Breast epithelium (tissue), 4 donors: ENCODE measurements at regions not wholly inside any gene's neighbourhood (a gene's known extent, or its start where the extent isn't known, plus 50 kb on each side); places are given as distances from the start of the nearest gene placed in this dataset.

Experiments
- DNase-seq, 2 donors: peaks; one replicate each; pipeline ENCODE4 v3.0.0-alpha.2; 2019; ENCODE audit warnings: low spot score in 2 of 2
- H3K27ac ChIP-seq, 2 donors: fragments of 200-600 bp; sonication (generic) in 1 of 2; one replicate each; pipeline ENCODE4 v1.5.1; 2016 to 2019; ENCODE audit warnings: mild to moderate bottlenecking in 1 of 2
- H3K27me3 ChIP-seq, 2 donors: fragments of 200-600 bp; sonication (generic) in 1 of 2; one replicate each; pipeline versions ENCODE4 v1.5.1 to v1.6.0; 2017 to 2019; ENCODE audit warnings: control low read depth in 1 of 2, mild to moderate bottlenecking in 1 of 2
- H3K36me3 ChIP-seq: fragments of 200-600 bp; one replicate; pipeline ENCODE4 v1.5.1; 2019
- H3K4me1 ChIP-seq, 2 donors: fragments of 200-600 bp; sonication (generic); one replicate each; pipeline ENCODE4 v1.5.1; 2016 to 2019; ENCODE audit warnings: control low read depth in 1 of 2
- H3K4me3 ChIP-seq, 3 donors: fragments of 200-600 bp; sonication (generic); 1 replicate in 2 of 3; 2 replicates in 1 of 3; pipeline ENCODE4 v1.5.1; 2016 to 2019; ENCODE audit warnings: mild to moderate bottlenecking in 3 of 3, moderate library complexity in 2 of 3
- H3K9me3 ChIP-seq, 2 donors: fragments of 200-600 bp; sonication (generic) in 1 of 2; one replicate each; pipeline ENCODE4 v1.5.1; 2016 to 2019; ENCODE audit warnings: control low read depth in 1 of 2
- CTCF ChIP-seq, 3 donors: fragments of 450-650 bp; IDR thresholded peaks; one replicate each; pipeline ENCODE4 v1.5.1; 2016 to 2017; ENCODE audit warnings: antibody characterized with exemption in 3 of 3, mild to moderate bottlenecking in 3 of 3, moderate library complexity in 3 of 3
- POLR2A ChIP-seq: fragments of 450-650 bp; IDR thresholded peaks from one replicate; pipeline ENCODE4 v1.6.1; 2016; ENCODE audit warnings: antibody characterized with exemption, mild to moderate bottlenecking, moderate library complexity
- POLR2AphosphoS5 ChIP-seq, 3 donors: sonication (generic); formaldehyde crosslinking; IDR thresholded peaks; one replicate each; pipeline ENCODE4 v1.6.1; 2017; ENCODE audit warnings: antibody characterized with exemption in 3 of 3
- intact Hi-C: fragments of 100-400 bp; cut with DNase I; formaldehyde crosslinking; loops from one replicate; pipeline ENCODE4 v1.15.1; 2023; ENCODE audit warnings: low total_unique reads

DNA sequence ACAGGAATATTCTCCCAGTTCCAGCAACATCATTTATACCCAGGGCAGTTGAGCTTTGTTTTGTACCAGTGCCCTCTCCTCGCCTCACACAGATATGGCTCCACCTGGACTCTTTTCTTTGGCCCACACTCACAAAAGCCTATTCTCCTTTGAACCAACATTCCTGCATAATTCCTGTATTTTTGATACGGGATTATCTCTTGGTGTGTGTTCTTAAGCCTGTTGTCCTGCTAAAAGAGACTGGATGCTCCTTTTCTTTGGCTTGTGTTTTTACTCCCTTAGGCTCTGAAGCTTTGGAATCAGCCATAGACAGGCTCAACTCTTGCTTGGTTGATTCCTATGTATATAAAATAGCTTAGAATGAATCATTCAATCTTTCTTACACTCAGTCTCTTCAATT lies 305.4 kb upstream of the SATB1 start:
- H3K4me1 ChIP-seq: no peaks in the 10 kb centered on the region
- intact Hi-C loops: no loop called here
- no peak overlapping the region for H3K27ac ChIP-seq
- H3K4me3 ChIP-seq: no peak overlapping the region
- H3K9me3 ChIP-seq: no peaks in the 10 kb centered on the region
- no peaks in the 10 kb centered on the region for H3K27me3 ChIP-seq
- TF ChIP-seq POLR2A (no peak), POLR2AphosphoS5 (IDR thresholded peaks at IDR 0.05) (no peak), CTCF (IDR thresholded peaks at IDR 0.05) (no peak)
- no peak for DNase-seq
- no peaks in the 10 kb centered on the region for H3K36me3 ChIP-seq

DNA sequence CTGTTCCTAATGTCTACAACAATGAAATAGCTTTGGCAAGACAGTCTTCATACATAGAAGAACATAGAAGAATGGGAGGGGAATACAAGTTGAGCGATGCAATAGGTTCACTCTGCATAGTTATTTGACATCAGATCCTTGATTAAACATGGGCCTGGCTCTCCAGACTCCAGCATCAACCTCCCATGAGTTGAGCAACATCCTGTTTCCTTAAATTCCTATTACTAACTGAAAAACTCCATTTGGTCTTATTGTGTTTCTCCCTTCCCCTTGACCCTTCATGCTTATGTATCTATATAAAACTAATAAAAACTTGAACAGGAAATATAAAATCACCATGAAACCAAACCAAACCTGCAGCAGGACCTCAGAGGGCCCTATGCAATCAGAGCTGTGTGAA lies 304.5 kb upstream of the SATB1 start:
- TF ChIP-seq POLR2AphosphoS5 (IDR thresholded peaks at IDR 0.05) (no peak), CTCF (IDR thresholded peaks at IDR 0.05) (no peak), POLR2A (no peak)
- Histone ChIP-seq H3K27me3 (no peaks in the 10 kb centered on the region), H3K9me3 (no peaks in the 10 kb centered on the region), H3K4me1 (no peaks in the 10 kb centered on the region), H3K27ac (no peak overlapping the region), H3K4me3 (no peak overlapping the region), H3K36me3 (no peaks in the 10 kb centered on the region)
- DNase-seq: no peak
- intact Hi-C loops: no loop called here

GRCh38 chr3:18725668-18726407 lies 300.7 kb upstream of the SATB1 start:
- no peak for DNase-seq
- H3K9me3 ChIP-seq: no peaks in the 10 kb centered on the region
- intact Hi-C loops: no loop called here
- TF ChIP-seq CTCF (IDR thresholded peaks at IDR 0.05): no peak
- TF ChIP-seq POLR2AphosphoS5 (IDR thresholded peaks at IDR 0.05): no peak
- TF ChIP-seq POLR2A: no peak
- H3K4me1 ChIP-seq: no peaks in the 10 kb centered on the region
- H3K36me3 ChIP-seq: no peaks in the 10 kb centered on the region
- peak overlapping the region in 1 of 3 donors; percentile 25 for H3K4me3 ChIP-seq
- peak overlapping the region; percentile 43 to 52 for H3K27ac ChIP-seq
- H3K27me3 ChIP-seq: no peaks in the 10 kb centered on the region

DNA sequence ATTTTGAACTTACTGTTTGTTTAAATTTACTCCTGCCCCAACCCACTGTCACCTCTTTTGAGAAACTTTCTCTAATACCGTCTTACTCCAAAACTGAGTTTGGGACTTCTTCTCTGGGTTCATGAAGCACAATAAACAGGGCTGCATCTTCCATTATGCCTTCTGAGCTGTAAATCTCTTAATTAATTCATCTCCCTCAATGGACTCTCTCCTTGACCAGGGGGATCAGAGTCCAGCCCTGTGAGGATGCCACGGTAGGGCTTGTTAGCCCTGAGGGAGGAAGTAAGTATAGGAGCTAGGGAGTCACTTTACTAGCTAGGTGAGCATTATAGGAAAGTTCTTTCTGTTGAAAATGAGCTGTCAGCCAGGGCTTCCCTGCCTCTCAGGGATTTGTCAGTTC lies 299.3 kb upstream of the SATB1 start:
- no peak for DNase-seq
- intact Hi-C loops: no loop called here
- Histone ChIP-seq H3K27ac (no peak overlapping the region), H3K27me3 (no peaks in the 10 kb centered on the region), H3K4me3 (no peak overlapping the region), H3K4me1 (no peaks in the 10 kb centered on the region), H3K9me3 (no peaks in the 10 kb centered on the region), H3K36me3 (no peaks in the 10 kb centered on the region)
- TF ChIP-seq CTCF (IDR thresholded peaks at IDR 0.05) (no peak), POLR2AphosphoS5 (IDR thresholded peaks at IDR 0.05) (no peak), POLR2A (no peak)

- H3K36me3 ChIP-seq: no peaks in the 10 kb centered on the region
- no peak overlapping the region for H3K27ac ChIP-seq
- DNase-seq: no peak
- H3K27me3 ChIP-seq: no peaks in the 10 kb centered on the region
- intact Hi-C loops: no loop called here
- no peak overlapping the region for H3K4me3 ChIP-seq
- TF ChIP-seq POLR2A (no peak), POLR2AphosphoS5 (IDR thresholded peaks at IDR 0.05) (no peak), CTCF (IDR thresholded peaks at IDR 0.05) (no peak)
- H3K4me1 ChIP-seq: no peaks in the 10 kb centered on the region
- no peaks in the 10 kb centered on the region for H3K9me3 ChIP-seq
Measured at GRCh38 chr3:18723206-18723810, 298.2 kb upstream of the SATB1 start.
